ENCODE measurements at regions not wholly inside any gene's neighbourhood (a gene's known extent, or its start where the extent isn't known, plus 50 kb on each side); places are given as distances from the start of the nearest gene placed in this dataset.

DNA sequence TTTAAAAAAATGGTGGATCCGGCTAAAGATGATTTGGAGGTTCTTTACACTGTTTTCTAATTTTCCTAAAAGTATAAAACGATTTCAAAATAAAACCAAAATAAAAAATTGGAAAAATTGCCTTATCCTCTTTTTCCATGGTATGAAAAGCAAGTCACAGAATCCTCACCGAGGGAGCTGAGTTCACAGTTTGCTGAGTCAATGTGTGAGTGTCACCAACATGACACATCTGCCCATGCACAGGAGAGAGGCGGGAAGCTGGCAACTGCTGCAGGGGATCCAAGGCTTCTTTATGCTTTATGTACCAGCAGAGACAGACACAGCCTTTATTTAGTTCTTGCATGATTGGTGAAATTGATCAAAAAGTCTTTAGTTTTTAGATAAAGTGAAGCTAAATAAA lies 157.8 kb downstream of the TNFSF13B start:
- no peak overlapping the region for H3K27ac ChIP-seq (ENCODE audit: low read depth in 1 of 2, low read length in 1 of 2)
- H3K27me3 ChIP-seq (ENCODE audit: control insufficient read depth in 2 of 2, insufficient read depth in 1 of 2, low read length in 1 of 2): no peaks in the 10 kb centered on the region
- H3K36me3 ChIP-seq (ENCODE audit: control insufficient read depth in 2 of 2, insufficient read depth in 2 of 2, low read length in 1 of 2): no peaks in the 10 kb centered on the region
- H3K4me1 ChIP-seq (ENCODE audit: control insufficient read depth in 2 of 2, insufficient read depth in 2 of 2, low read length in 2 of 2): no peaks in the 10 kb centered on the region
- no peaks in the 10 kb centered on the region for H3K9me3 ChIP-seq (ENCODE audit: control insufficient read depth in 2 of 2, insufficient read depth in 1 of 2, low read length in 1 of 2)
- no peak overlapping the region for H3K4me3 ChIP-seq (ENCODE audit: low read length in 2 of 2)
- DNase-seq (ENCODE audit: low read depth in 6 of 9, low spot score in 9 of 9): no peak
- WGBS: 89% methylated on average over 4 of the region's 4 CpGs

- Histone ChIP-seq H3K4me1 (ENCODE audit: control insufficient read depth in 2 of 2, insufficient read depth in 2 of 2, low read length in 2 of 2) (no peaks in the 10 kb centered on the region), H3K27ac (ENCODE audit: low read depth in 1 of 2, low read length in 1 of 2) (no peak overlapping the region), H3K4me3 (ENCODE audit: low read length in 2 of 2) (no peak overlapping the region), H3K36me3 (ENCODE audit: control insufficient read depth in 2 of 2, insufficient read depth in 2 of 2, low read length in 1 of 2) (no peaks in the 10 kb centered on the region), H3K27me3 (ENCODE audit: control insufficient read depth in 2 of 2, insufficient read depth in 1 of 2, low read length in 1 of 2) (no peaks in the 10 kb centered on the region), H3K9me3 (ENCODE audit: control insufficient read depth in 2 of 2, insufficient read depth in 1 of 2, low read length in 1 of 2) (no peaks in the 10 kb centered on the region)
- DNase-seq (ENCODE audit: low read depth in 6 of 9, low spot score in 9 of 9): no peak
- WGBS: 97% methylated on average over 2 of the region's 2 CpGs
These were observed 159.2 kb downstream of the TNFSF13B start for GRCh38 chr13:108428691-108429090.

GRCh38 chr13:108433976-108434755 lies 164.6 kb downstream of the TNFSF13B start:
- no peak for DNase-seq (ENCODE audit: low read depth in 6 of 9, low spot score in 9 of 9)
- Histone ChIP-seq H3K27me3 (ENCODE audit: control insufficient read depth in 2 of 2, insufficient read depth in 1 of 2, low read length in 1 of 2) (no peaks in the 10 kb centered on the region), H3K27ac (ENCODE audit: low read depth in 1 of 2, low read length in 1 of 2) (no peak overlapping the region), H3K4me1 (ENCODE audit: control insufficient read depth in 2 of 2, insufficient read depth in 2 of 2, low read length in 2 of 2) (no peaks in the 10 kb centered on the region), H3K4me3 (ENCODE audit: low read length in 2 of 2) (no peak overlapping the region), H3K9me3 (ENCODE audit: control insufficient read depth in 2 of 2, insufficient read depth in 1 of 2, low read length in 1 of 2) (no peaks in the 10 kb centered on the region), H3K36me3 (ENCODE audit: control insufficient read depth in 2 of 2, insufficient read depth in 2 of 2, low read length in 1 of 2) (no peaks in the 10 kb centered on the region)
- 94% methylated on average over 4 of the region's 4 CpGs for WGBS

- no peak overlapping the region for H3K27ac ChIP-seq (ENCODE audit: low read depth in 1 of 2, low read length in 1 of 2)
- H3K36me3 ChIP-seq (ENCODE audit: control insufficient read depth in 2 of 2, insufficient read depth in 2 of 2, low read length in 1 of 2): no peaks in the 10 kb centered on the region
- H3K9me3 ChIP-seq (ENCODE audit: control insufficient read depth in 2 of 2, insufficient read depth in 1 of 2, low read length in 1 of 2): no peaks in the 10 kb centered on the region
- H3K27me3 ChIP-seq (ENCODE audit: control insufficient read depth in 2 of 2, insufficient read depth in 1 of 2, low read length in 1 of 2): no peaks in the 10 kb centered on the region
- 91% methylated on average over 5 of the region's 5 CpGs for WGBS
- H3K4me1 ChIP-seq (ENCODE audit: control insufficient read depth in 2 of 2, insufficient read depth in 2 of 2, low read length in 2 of 2): no peaks in the 10 kb centered on the region
- H3K4me3 ChIP-seq (ENCODE audit: low read length in 2 of 2): no peak overlapping the region
- no peak for DNase-seq (ENCODE audit: low read depth in 6 of 9, low spot score in 9 of 9)
These were observed 166.1 kb downstream of the TNFSF13B start for GRCh38 chr13:108435393-108436149.

- WGBS: 91% methylated on average over 2 of the region's 2 CpGs
- H3K27me3 ChIP-seq (ENCODE audit: control insufficient read depth in 2 of 2, insufficient read depth in 1 of 2, low read length in 1 of 2): no peaks in the 10 kb centered on the region
- H3K36me3 ChIP-seq (ENCODE audit: control insufficient read depth in 2 of 2, insufficient read depth in 2 of 2, low read length in 1 of 2): no peaks in the 10 kb centered on the region
- H3K4me1 ChIP-seq (ENCODE audit: control insufficient read depth in 2 of 2, insufficient read depth in 2 of 2, low read length in 2 of 2): no peaks in the 10 kb centered on the region
- no peaks in the 10 kb centered on the region for H3K9me3 ChIP-seq (ENCODE audit: control insufficient read depth in 2 of 2, insufficient read depth in 1 of 2, low read length in 1 of 2)
- H3K4me3 ChIP-seq (ENCODE audit: low read length in 2 of 2): no peak overlapping the region
- H3K27ac ChIP-seq (ENCODE audit: low read depth in 1 of 2, low read length in 1 of 2): no peak overlapping the region
- no peak for DNase-seq (ENCODE audit: low read depth in 6 of 9, low spot score in 9 of 9)
These were observed 168.0 kb downstream of the TNFSF13B start for GRCh38 chr13:108437496-108437895.

GRCh38 chr13:108439556-108439955 lies 170.0 kb downstream of the TNFSF13B start:
- Histone ChIP-seq H3K4me3 (ENCODE audit: low read length in 2 of 2) (no peak overlapping the region), H3K36me3 (ENCODE audit: control insufficient read depth in 2 of 2, insufficient read depth in 2 of 2, low read length in 1 of 2) (no peaks in the 10 kb centered on the region), H3K4me1 (ENCODE audit: control insufficient read depth in 2 of 2, insufficient read depth in 2 of 2, low read length in 2 of 2) (no peaks in the 10 kb centered on the region), H3K27ac (ENCODE audit: low read depth in 1 of 2, low read length in 1 of 2) (no peak overlapping the region), H3K27me3 (ENCODE audit: control insufficient read depth in 2 of 2, insufficient read depth in 1 of 2, low read length in 1 of 2) (no peaks in the 10 kb centered on the region), H3K9me3 (ENCODE audit: control insufficient read depth in 2 of 2, insufficient read depth in 1 of 2, low read length in 1 of 2) (no peaks in the 10 kb centered on the region)
- DNase-seq (ENCODE audit: low read depth in 6 of 9, low spot score in 9 of 9): no peak
- WGBS: 90% methylated on average over 7 of the region's 7 CpGs

DNA sequence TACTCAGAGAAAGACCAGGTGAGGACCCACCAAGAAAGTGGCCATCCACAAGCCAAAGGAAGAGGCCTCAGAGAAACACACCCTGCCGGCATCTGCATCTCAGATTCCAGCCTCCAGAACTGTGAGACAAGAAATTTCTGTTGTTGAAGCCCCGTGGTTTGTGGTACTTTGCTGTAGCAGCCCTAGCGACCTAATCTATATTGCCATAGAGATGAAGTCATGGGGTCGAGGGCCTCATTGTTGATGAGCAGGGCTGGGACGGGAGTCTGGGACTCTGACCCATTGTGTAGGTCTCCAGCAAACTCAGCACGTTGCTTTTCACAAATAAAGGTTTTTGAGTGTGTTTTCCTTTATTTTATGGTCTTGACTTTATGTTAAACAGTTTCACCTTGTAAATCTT lies 174.9 kb downstream of the TNFSF13B start:
- no peak for DNase-seq (ENCODE audit: low read depth in 6 of 9, low spot score in 9 of 9)
- Histone ChIP-seq H3K4me1 (ENCODE audit: control insufficient read depth in 2 of 2, insufficient read depth in 2 of 2, low read length in 2 of 2) (no peaks in the 10 kb centered on the region), H3K9me3 (ENCODE audit: control insufficient read depth in 2 of 2, insufficient read depth in 1 of 2, low read length in 1 of 2) (no peaks in the 10 kb centered on the region), H3K4me3 (ENCODE audit: low read length in 2 of 2) (no peak overlapping the region), H3K27ac (ENCODE audit: low read depth in 1 of 2, low read length in 1 of 2) (no peak overlapping the region), H3K36me3 (ENCODE audit: control insufficient read depth in 2 of 2, insufficient read depth in 2 of 2, low read length in 1 of 2) (no peaks in the 10 kb centered on the region), H3K27me3 (ENCODE audit: control insufficient read depth in 2 of 2, insufficient read depth in 1 of 2, low read length in 1 of 2) (no peaks in the 10 kb centered on the region)
- WGBS: 83% methylated on average over 6 of the region's 6 CpGs

GRCh38 chr13:108448891-108449290 lies 179.4 kb downstream of the TNFSF13B start:
- Histone ChIP-seq H3K9me3 (ENCODE audit: control insufficient read depth in 2 of 2, insufficient read depth in 1 of 2, low read length in 1 of 2) (no peaks in the 10 kb centered on the region), H3K27ac (ENCODE audit: low read depth in 1 of 2, low read length in 1 of 2) (no peak overlapping the region), H3K36me3 (ENCODE audit: control insufficient read depth in 2 of 2, insufficient read depth in 2 of 2, low read length in 1 of 2) (no peaks in the 10 kb centered on the region), H3K27me3 (ENCODE audit: control insufficient read depth in 2 of 2, insufficient read depth in 1 of 2, low read length in 1 of 2) (no peaks in the 10 kb centered on the region), H3K4me3 (ENCODE audit: low read length in 2 of 2) (no peak overlapping the region), H3K4me1 (ENCODE audit: control insufficient read depth in 2 of 2, insufficient read depth in 2 of 2, low read length in 2 of 2) (no peaks in the 10 kb centered on the region)
- no peak for DNase-seq (ENCODE audit: low read depth in 6 of 9, low spot score in 9 of 9)

GRCh38 chr13:108451121-108451520 lies 178.3 kb upstream of the MYO16 start:
- DNase-seq (ENCODE audit: low read depth in 6 of 9, low spot score in 9 of 9): no peak
- H3K9me3 ChIP-seq (ENCODE audit: control insufficient read depth in 2 of 2, insufficient read depth in 1 of 2, low read length in 1 of 2): no peaks in the 10 kb centered on the region
- no peaks in the 10 kb centered on the region for H3K36me3 ChIP-seq (ENCODE audit: control insufficient read depth in 2 of 2, insufficient read depth in 2 of 2, low read length in 1 of 2)
- no peaks in the 10 kb centered on the region for H3K27me3 ChIP-seq (ENCODE audit: control insufficient read depth in 2 of 2, insufficient read depth in 1 of 2, low read length in 1 of 2)
- no peak overlapping the region for H3K4me3 ChIP-seq (ENCODE audit: low read length in 2 of 2)
- H3K27ac ChIP-seq (ENCODE audit: low read depth in 1 of 2, low read length in 1 of 2): no peak overlapping the region
- 94% methylated on average over 5 of the region's 5 CpGs for WGBS
- no peaks in the 10 kb centered on the region for H3K4me1 ChIP-seq (ENCODE audit: control insufficient read depth in 2 of 2, insufficient read depth in 2 of 2, low read length in 2 of 2)
